PC-9 (cell line): ENCODE measurements at regions not wholly inside any gene's neighbourhood (a gene's known extent, or its start where the extent isn't known, plus 50 kb on each side); places are given as distances from the start of the nearest gene placed in this dataset.

ENCODE experiments used
- BruUV-seq: library from RNA; stranded (reverse); fragments of 400-500 nt; replicated peaks from 2 replicates; lab custom pipeline; 2021; lab: Mats Ljungman, UMichigan
- CTCF ChIA-PET: fragments of 300-600 bp; sonication (Branson Sonifier 250); formaldehyde crosslinking; loops from one replicate; lab custom pipeline; 2022; ENCODE audit warnings: antibody characterized with exemption; lab: Charles Lee
- POLR2A ChIA-PET: fragments of 300-600 bp; sonication (Branson Sonifier 250); formaldehyde crosslinking; loops from one replicate; lab custom pipeline; 2022; ENCODE audit warnings: antibody characterized with exemption; ENCODE audit not compliant: unreplicated experiment; lab: Charles Lee
- DNase-seq, 2 experiments: peaks; one replicate each; pipeline versions ENCODE4 v3.0.0 to v3.0.0-alpha.2; 2015 to 2022; ENCODE audit warnings: mixed read lengths in 1 of 2
- H2AFZ ChIP-seq: fragments of 200-600 bp; sonication (generic); 2 replicates; pipeline ENCODE4 v1.8.1; 2017; ENCODE audit warnings: antibody characterized with exemption
- H3F3A ChIP-seq: fragments of 200-600 bp; sonication (generic); 2 replicates; pipeline ENCODE4 v1.8.1; 2017; ENCODE audit warnings: antibody characterized with exemption, mild to moderate bottlenecking, low read depth; ENCODE audit not compliant: insufficient read depth
- H3K27ac ChIP-seq: fragments of 200-600 bp; sonication (generic); 2 replicates; pipeline ENCODE4 v1.6.1; 2016; ENCODE audit warnings: mixed run types
- H3K27me3 ChIP-seq: fragments of 200-600 bp; sonication (generic); 2 replicates; pipeline ENCODE4 v1.6.1; 2016; ENCODE audit warnings: low read depth, mixed run types; ENCODE audit not compliant: insufficient read depth
- H3K36me3 ChIP-seq: fragments of 200-600 bp; sonication (generic); 2 replicates; pipeline ENCODE4 v1.6.1; 2016; ENCODE audit warnings: low read depth, mixed run types
- H3K4me1 ChIP-seq: fragments of 200-600 bp; sonication (generic); replicated peaks from 2 replicates; pipeline ENCODE4 v1.6.1; 2016; ENCODE audit warnings: mixed run types; ENCODE audit not compliant: insufficient read depth
- H3K4me2 ChIP-seq: fragments of 200-600 bp; sonication (generic); 2 replicates; pipeline ENCODE4 v1.6.1; 2017; ENCODE audit warnings: mixed run types
- H3K4me3 ChIP-seq: fragments of 200-600 bp; sonication (generic); 2 replicates; pipeline ENCODE4 v1.6.1; 2016; ENCODE audit warnings: mixed run types
- H3K79me2 ChIP-seq: fragments of 200-600 bp; sonication (generic); 2 replicates; pipeline ENCODE4 v1.6.1; 2017; ENCODE audit warnings: low read depth, mixed run types
- H3K9me2 ChIP-seq: fragments of 200-600 bp; sonication (generic); 2 replicates; pipeline ENCODE4 v1.8.1; 2017; ENCODE audit warnings: mild to moderate bottlenecking; ENCODE audit not compliant: insufficient read depth
- H3K9me3 ChIP-seq: fragments of 200-600 bp; sonication (generic); 2 replicates; pipeline ENCODE4 v1.8.1; 2016; ENCODE audit warnings: low read depth; ENCODE audit not compliant: insufficient read depth
- H4K20me1 ChIP-seq: fragments of 200-600 bp; sonication (generic); 2 replicates; pipeline ENCODE4 v1.8.1; 2017; ENCODE audit not compliant: insufficient read depth
- EZH2 ChIP-seq: fragments of 200-600 bp; sonication (generic); IDR thresholded peaks from 2 replicates; pipeline ENCODE4 v1.8.0; 2017; ENCODE audit warnings: antibody characterized with exemption, low read depth
- intact Hi-C: fragments of 100-400 bp; cut with micrococcal nuclease; formaldehyde crosslinking; loops from one replicate; pipeline ENCODE4 v1.10.0; 2022; ENCODE audit not compliant: unreplicated experiment
- TF ChIP-seq, protein P1 (sequence below): fragments of 200-600 bp; sonication (generic); conservative IDR thresholded peaks from 2 replicates; pipeline ENCODE4 v1.6.1; 2017; ENCODE audit warnings: mixed run types, antibody characterized with exemption, mild to moderate bottlenecking, moderate library complexity

DNA sequence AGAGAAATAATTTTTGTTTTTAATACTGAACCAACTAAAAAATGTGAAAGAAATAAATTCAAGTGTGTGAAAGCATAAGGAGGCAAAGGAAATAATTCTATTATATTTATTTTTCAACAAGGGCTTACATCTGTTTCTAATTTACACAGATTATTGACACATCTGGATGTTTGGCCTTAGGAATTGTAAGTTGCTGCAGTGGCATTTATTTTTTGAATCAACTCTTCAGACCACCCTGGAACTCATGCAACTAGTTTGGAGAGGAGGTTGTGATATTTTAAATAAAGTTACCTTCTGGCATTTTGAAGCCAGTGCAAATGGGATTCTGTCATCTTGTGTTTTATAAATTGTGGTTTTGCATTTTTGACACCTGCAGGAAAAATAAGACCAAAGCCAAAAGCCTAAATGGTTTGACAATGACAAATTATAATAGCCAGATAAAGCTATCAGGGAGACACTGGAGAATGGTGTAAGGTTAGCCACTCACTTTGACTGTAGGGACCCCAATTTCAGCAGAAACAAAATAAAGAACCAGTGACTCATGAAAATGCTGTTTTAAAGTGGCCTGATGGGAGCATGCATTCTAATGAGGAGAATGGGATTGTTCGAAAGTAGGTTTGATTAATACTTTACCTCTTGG is 192.9 kb downstream of the KLF5 start:
- Histone ChIP-seq H3K9me2 (no peaks in the 10 kb centered on the region), H3F3A (peaks cover 17% of the 10 kb centered on the region; the same call in 1 of the 2 replicates), H3K27ac (no peak overlapping the region), H4K20me1 (no peaks in the 10 kb centered on the region), H3K79me2 (no peaks in the 10 kb centered on the region), H3K4me1 (peaks cover 27% of the 10 kb centered on the region), H2AFZ (no peak overlapping the region), H3K9me3 (no peaks in the 10 kb centered on the region), H3K4me2 (no peak overlapping the region), H3K27me3 (no peaks in the 10 kb centered on the region), H3K4me3 (no peak overlapping the region), H3K36me3 (no peaks in the 10 kb centered on the region)
- POLR2A ChIA-PET: interaction anchor here (0.5 kb wide), 1 partner anchor 1760 kb away, joined by 4 read pairs; no protein-coding TSS in a partner anchor
- CTCF ChIA-PET: no interaction called here
- TF ChIP-seq, protein P1, sequence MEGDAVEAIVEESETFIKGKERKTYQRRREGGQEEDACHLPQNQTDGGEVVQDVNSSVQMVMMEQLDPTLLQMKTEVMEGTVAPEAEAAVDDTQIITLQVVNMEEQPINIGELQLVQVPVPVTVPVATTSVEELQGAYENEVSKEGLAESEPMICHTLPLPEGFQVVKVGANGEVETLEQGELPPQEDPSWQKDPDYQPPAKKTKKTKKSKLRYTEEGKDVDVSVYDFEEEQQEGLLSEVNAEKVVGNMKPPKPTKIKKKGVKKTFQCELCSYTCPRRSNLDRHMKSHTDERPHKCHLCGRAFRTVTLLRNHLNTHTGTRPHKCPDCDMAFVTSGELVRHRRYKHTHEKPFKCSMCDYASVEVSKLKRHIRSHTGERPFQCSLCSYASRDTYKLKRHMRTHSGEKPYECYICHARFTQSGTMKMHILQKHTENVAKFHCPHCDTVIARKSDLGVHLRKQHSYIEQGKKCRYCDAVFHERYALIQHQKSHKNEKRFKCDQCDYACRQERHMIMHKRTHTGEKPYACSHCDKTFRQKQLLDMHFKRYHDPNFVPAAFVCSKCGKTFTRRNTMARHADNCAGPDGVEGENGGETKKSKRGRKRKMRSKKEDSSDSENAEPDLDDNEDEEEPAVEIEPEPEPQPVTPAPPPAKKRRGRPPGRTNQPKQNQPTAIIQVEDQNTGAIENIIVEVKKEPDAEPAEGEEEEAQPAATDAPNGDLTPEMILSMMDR: no peak
- TF ChIP-seq EZH2: no peak
- no TSS peak for BruUV-seq
- no peak for DNase-seq
- intact Hi-C loops: no loop called here

DNA sequence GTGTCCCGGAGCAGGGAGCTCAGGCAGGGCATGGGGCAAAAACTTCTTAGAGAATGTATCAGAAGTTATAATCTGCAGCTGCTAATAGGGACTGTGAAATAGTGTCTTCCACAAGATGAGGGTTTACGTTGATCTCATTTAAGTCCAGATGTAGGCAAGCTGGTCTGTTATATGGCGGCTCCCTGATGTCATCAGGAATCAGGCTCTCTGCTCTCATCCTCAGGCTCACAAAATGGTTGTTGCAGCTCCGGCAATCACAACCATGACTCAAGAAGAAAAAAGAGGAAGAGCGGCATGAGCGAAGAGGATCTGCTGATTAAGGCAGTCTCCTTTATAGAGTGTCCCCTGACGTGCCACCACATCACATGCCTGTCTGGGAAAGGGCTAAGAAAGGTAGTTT is 191.3 kb downstream of the KLF5 start:
- no peak for DNase-seq
- TF ChIP-seq EZH2: no peak
- TF ChIP-seq, protein P1: no peak
- H3K4me2 ChIP-seq: no peak overlapping the region
- no peaks in the 10 kb centered on the region for H3K36me3 ChIP-seq
- H2AFZ ChIP-seq: no peak overlapping the region
- H3F3A ChIP-seq: peaks cover 17% of the 10 kb centered on the region; the same call in 1 of the 2 replicates
- no TSS peak for BruUV-seq
- intact Hi-C loops: no loop called here
- ChIA-PET CTCF (no interaction called here), POLR2A (interaction anchor here (0.6 kb wide), 1 partner anchor 334 kb away, joined by 3 read pairs; no protein-coding TSS in a partner anchor)
- H3K9me3 ChIP-seq: no peaks in the 10 kb centered on the region
- H3K27me3 ChIP-seq: no peaks in the 10 kb centered on the region
- H3K9me2 ChIP-seq: no peaks in the 10 kb centered on the region
- peaks cover 24% of the 10 kb centered on the region for H3K4me1 ChIP-seq
- H3K27ac ChIP-seq: no peak overlapping the region
- no peaks in the 10 kb centered on the region for H3K79me2 ChIP-seq
- H4K20me1 ChIP-seq: no peaks in the 10 kb centered on the region
- H3K4me3 ChIP-seq: no peak overlapping the region

GRCh38 chr13:73248711-73249580 is 190.1 kb downstream of the KLF5 start:
- peak overlapping the region; percentile 68 for H3K4me2 ChIP-seq
- ChIA-PET CTCF (interaction anchor here (0.6 kb wide), 1 partner anchor 11 kb away, joined by 6 read pairs; no protein-coding TSS in a partner anchor), POLR2A (interaction anchor here (0.6 to 0.7 kb wide), 5 partner anchors 26 to 151 kb away, joined by 3 to 13 read pairs (median 7); no protein-coding TSS in a partner anchor)
- intact Hi-C loops: loop anchor here (1.0 to 10.0 kb wide), 4 partner anchors 114 to 456 kb away; partner anchors contain the start of gene KLF5
- peaks cover 22% of the 10 kb centered on the region for H3K4me1 ChIP-seq
- TF ChIP-seq, protein P1: no peak
- no peak for TF ChIP-seq EZH2
- no peaks in the 10 kb centered on the region for H3K36me3 ChIP-seq
- peak overlapping the region; percentile 3; the same call in 1 of the 2 replicates for H3K4me3 ChIP-seq
- H3K9me2 ChIP-seq: no peaks in the 10 kb centered on the region
- H3K27ac ChIP-seq: peak overlapping the region; percentile 71
- peak; percentile 60 to 89 for DNase-seq
- peak overlapping the region; percentile 66 for H2AFZ ChIP-seq
- H3K79me2 ChIP-seq: no peaks in the 10 kb centered on the region
- H3K27me3 ChIP-seq: no peaks in the 10 kb centered on the region
- no TSS peak for BruUV-seq
- H3K9me3 ChIP-seq: no peaks in the 10 kb centered on the region
- no peaks in the 10 kb centered on the region for H4K20me1 ChIP-seq
- peaks cover 17% of the 10 kb centered on the region; the same call in 1 of the 2 replicates for H3F3A ChIP-seq
